OCI-LY7 (cell line): ENCODE measurements at regions not wholly inside any gene's neighbourhood (a gene's known extent, or its start where the extent isn't known, plus 50 kb on each side); places are given as distances from the start of the nearest gene placed in this dataset.

Experiments
- EZH2phosphoT487 ChIP-seq: fragments of 200-600 bp; sonication (generic); IDR thresholded peaks from 2 replicates; pipeline ENCODE4 v1.6.1; 2018; ENCODE audit warnings: low read depth, borderline replicate concordance, mild to moderate bottlenecking, mixed run types, antibody characterized with exemption, low read length, moderate library complexity, mixed read lengths
- TF ChIP-seq, protein P1 (sequence below): fragments of 200-600 bp; sonication (generic); conservative IDR thresholded peaks from 2 replicates; pipeline ENCODE4 v1.5.1; 2014; ENCODE audit warnings: mild to moderate bottlenecking, antibody characterized with exemption, low read length, moderate library complexity, mixed read lengths

DNA sequence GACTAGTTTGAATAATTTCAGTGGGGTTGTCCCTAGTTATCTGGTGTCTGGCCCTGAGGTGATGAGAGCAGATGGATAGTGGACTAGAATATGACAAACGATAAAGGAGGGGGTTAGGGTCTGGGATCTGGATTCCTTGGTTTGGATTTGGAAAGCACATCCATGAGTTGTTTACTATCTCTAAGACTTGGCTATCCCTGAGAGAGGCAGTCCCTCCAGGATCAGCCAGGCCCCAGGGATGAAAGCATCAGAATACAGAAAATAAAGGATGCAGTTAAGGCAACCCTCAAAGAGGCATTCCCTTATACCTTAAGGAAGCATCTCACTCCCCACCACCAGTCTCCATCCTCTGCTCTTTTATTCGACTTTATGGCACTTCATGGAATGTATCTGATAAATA, 230.7 kb downstream of the NHLRC3 start:
- TF ChIP-seq, protein P1, sequence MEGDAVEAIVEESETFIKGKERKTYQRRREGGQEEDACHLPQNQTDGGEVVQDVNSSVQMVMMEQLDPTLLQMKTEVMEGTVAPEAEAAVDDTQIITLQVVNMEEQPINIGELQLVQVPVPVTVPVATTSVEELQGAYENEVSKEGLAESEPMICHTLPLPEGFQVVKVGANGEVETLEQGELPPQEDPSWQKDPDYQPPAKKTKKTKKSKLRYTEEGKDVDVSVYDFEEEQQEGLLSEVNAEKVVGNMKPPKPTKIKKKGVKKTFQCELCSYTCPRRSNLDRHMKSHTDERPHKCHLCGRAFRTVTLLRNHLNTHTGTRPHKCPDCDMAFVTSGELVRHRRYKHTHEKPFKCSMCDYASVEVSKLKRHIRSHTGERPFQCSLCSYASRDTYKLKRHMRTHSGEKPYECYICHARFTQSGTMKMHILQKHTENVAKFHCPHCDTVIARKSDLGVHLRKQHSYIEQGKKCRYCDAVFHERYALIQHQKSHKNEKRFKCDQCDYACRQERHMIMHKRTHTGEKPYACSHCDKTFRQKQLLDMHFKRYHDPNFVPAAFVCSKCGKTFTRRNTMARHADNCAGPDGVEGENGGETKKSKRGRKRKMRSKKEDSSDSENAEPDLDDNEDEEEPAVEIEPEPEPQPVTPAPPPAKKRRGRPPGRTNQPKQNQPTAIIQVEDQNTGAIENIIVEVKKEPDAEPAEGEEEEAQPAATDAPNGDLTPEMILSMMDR: no peak
- no peak for TF ChIP-seq EZH2phosphoT487
